ENCODE measurements at regions not wholly inside any gene's neighbourhood (a gene's known extent, or its start where the extent isn't known, plus 50 kb on each side); places are given as distances from the start of the nearest gene placed in this dataset.

DNA sequence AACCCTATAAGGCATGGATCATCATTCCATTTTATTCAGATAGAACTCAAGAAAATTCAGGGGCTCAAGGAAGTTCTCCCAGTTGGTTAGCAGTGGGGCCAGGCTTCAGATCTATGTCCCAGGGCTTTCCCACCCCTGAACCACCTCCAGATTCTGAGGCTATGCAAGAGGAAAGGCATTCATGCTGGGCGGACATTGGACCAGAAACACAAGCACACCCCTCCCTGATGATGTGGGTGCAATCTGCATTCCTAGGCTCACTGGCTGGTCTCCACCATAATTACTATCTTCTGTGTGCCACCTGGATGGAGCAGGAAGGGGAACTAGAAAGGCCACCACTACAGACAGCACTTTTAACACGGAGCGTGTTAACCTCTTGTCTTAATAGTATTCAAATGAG is 63.2 kb upstream of the ASIC2 start (continued):
- TF ChIP-seq, protein P1, sequence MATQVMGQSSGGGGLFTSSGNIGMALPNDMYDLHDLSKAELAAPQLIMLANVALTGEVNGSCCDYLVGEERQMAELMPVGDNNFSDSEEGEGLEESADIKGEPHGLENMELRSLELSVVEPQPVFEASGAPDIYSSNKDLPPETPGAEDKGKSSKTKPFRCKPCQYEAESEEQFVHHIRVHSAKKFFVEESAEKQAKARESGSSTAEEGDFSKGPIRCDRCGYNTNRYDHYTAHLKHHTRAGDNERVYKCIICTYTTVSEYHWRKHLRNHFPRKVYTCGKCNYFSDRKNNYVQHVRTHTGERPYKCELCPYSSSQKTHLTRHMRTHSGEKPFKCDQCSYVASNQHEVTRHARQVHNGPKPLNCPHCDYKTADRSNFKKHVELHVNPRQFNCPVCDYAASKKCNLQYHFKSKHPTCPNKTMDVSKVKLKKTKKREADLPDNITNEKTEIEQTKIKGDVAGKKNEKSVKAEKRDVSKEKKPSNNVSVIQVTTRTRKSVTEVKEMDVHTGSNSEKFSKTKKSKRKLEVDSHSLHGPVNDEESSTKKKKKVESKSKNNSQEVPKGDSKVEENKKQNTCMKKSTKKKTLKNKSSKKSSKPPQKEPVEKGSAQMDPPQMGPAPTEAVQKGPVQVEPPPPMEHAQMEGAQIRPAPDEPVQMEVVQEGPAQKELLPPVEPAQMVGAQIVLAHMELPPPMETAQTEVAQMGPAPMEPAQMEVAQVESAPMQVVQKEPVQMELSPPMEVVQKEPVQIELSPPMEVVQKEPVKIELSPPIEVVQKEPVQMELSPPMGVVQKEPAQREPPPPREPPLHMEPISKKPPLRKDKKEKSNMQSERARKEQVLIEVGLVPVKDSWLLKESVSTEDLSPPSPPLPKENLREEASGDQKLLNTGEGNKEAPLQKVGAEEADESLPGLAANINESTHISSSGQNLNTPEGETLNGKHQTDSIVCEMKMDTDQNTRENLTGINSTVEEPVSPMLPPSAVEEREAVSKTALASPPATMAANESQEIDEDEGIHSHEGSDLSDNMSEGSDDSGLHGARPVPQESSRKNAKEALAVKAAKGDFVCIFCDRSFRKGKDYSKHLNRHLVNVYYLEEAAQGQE (IDR thresholded peaks at IDR 0.05): no peak
- no peak for TF ChIP-seq JUND (IDR thresholded peaks at IDR 0.05)
- no peak for TF ChIP-seq GABPA (IDR thresholded peaks at IDR 0.05 in 1 of 2, conservative IDR thresholded peaks at IDR 0.05 in 1 of 2)
- TF ChIP-seq RAD21 (IDR thresholded peaks at IDR 0.05): no peak
- TF ChIP-seq HNF4A (conservative IDR thresholded peaks at IDR 0.05): no peak
- TF ChIP-seq, protein P2, sequence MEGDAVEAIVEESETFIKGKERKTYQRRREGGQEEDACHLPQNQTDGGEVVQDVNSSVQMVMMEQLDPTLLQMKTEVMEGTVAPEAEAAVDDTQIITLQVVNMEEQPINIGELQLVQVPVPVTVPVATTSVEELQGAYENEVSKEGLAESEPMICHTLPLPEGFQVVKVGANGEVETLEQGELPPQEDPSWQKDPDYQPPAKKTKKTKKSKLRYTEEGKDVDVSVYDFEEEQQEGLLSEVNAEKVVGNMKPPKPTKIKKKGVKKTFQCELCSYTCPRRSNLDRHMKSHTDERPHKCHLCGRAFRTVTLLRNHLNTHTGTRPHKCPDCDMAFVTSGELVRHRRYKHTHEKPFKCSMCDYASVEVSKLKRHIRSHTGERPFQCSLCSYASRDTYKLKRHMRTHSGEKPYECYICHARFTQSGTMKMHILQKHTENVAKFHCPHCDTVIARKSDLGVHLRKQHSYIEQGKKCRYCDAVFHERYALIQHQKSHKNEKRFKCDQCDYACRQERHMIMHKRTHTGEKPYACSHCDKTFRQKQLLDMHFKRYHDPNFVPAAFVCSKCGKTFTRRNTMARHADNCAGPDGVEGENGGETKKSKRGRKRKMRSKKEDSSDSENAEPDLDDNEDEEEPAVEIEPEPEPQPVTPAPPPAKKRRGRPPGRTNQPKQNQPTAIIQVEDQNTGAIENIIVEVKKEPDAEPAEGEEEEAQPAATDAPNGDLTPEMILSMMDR (IDR thresholded peaks at IDR 0.05; ENCODE audit: low read depth, low read length, missing input control): no peak
- TF ChIP-seq, protein P3, sequence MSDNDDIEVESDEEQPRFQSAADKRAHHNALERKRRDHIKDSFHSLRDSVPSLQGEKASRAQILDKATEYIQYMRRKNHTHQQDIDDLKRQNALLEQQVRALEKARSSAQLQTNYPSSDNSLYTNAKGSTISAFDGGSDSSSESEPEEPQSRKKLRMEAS (IDR thresholded peaks at IDR 0.05): no peak
- TF ChIP-seq EGR1 (IDR thresholded peaks at IDR 0.05; ENCODE audit: low read depth in 2 of 2): no peak
- TF ChIP-seq FOXA1 (IDR thresholded peaks at IDR 0.05): no peak

DNA sequence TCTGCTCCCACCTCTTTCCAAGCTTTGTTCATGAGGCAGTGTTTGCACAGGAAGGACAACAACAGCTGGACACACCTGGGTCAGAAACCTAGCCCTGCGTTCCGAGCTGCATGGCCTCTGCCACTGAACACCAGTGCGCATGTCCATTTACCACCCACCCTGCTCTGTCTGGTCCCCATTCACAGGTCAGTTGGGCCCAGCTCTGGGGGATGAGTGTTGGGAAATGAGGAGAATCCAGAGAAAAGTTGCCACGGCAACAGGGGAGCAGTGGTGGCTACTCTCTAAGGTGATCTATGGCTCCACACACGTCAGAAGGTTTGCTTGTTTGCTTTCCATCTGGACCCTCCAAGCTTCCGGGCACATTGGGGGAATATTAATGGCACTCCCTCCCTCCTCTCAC is 70.4 kb upstream of the ASIC2 start:
- H3K36me3 ChIP-seq (ENCODE audit: control insufficient read depth in 4 of 4, insufficient read depth in 3 of 4, low read depth in 1 of 4, low read length in 3 of 4): no peaks in the 10 kb centered on the region
- H3K27ac ChIP-seq (ENCODE audit: low read depth in 1 of 2, low read length in 2 of 2): no peak overlapping the region
- no peak overlapping the region for H3K9ac ChIP-seq (ENCODE audit: low read depth in 1 of 2, low read length in 2 of 2)
- no peak overlapping the region for H3K4me3 ChIP-seq (ENCODE audit: low read depth in 1 of 3, low read length in 3 of 3)
- TF ChIP-seq JUND (IDR thresholded peaks at IDR 0.05): no peak
- TF ChIP-seq, protein P3 (IDR thresholded peaks at IDR 0.05): no peak
- TF ChIP-seq YY1 (IDR thresholded peaks at IDR 0.05): no peak
- TF ChIP-seq SP1 (IDR thresholded peaks at IDR 0.05): no peak
- no peak for TF ChIP-seq FOXA1 (IDR thresholded peaks at IDR 0.05)
- no peak for TF ChIP-seq FOXA2 (IDR thresholded peaks at IDR 0.05)
- TF ChIP-seq, protein P1 (IDR thresholded peaks at IDR 0.05): no peak
- no peak for TF ChIP-seq RXRA (IDR thresholded peaks at IDR 0.05)
- no peak for TF ChIP-seq TAF1 (conservative IDR thresholded peaks at IDR 0.05)
- TF ChIP-seq, protein P4, sequence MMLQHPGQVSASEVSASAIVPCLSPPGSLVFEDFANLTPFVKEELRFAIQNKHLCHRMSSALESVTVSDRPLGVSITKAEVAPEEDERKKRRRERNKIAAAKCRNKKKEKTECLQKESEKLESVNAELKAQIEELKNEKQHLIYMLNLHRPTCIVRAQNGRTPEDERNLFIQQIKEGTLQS (IDR thresholded peaks at IDR 0.05): no peak
- TF ChIP-seq, protein P5, sequence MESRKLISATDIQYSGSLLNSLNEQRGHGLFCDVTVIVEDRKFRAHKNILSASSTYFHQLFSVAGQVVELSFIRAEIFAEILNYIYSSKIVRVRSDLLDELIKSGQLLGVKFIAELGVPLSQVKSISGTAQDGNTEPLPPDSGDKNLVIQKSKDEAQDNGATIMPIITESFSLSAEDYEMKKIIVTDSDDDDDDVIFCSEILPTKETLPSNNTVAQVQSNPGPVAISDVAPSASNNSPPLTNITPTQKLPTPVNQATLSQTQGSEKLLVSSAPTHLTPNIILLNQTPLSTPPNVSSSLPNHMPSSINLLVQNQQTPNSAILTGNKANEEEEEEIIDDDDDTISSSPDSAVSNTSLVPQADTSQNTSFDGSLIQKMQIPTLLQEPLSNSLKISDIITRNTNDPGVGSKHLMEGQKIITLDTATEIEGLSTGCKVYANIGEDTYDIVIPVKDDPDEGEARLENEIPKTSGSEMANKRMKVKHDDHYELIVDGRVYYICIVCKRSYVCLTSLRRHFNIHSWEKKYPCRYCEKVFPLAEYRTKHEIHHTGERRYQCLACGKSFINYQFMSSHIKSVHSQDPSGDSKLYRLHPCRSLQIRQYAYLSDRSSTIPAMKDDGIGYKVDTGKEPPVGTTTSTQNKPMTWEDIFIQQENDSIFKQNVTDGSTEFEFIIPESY (IDR thresholded peaks at IDR 0.05): no peak
- TF ChIP-seq HNF4G (IDR thresholded peaks at IDR 0.05): no peak
- no peak for TF ChIP-seq EGR1 (IDR thresholded peaks at IDR 0.05; ENCODE audit: low read depth in 2 of 2)
- DNase-seq (ENCODE audit: low spot score): no peak
- peaks cover 0 to 2% (median 0%) of the 10 kb centered on the region in 4 donors for H3K4me1 ChIP-seq (ENCODE audit: control insufficient read depth in 4 of 4, insufficient read depth in 4 of 4, low read length in 3 of 4)
- WGBS: 65% methylated on average over 6 of the region's 6 CpGs
- peaks cover 0 to 9% (median 0%) of the 10 kb centered on the region in 4 donors for H3K27me3 ChIP-seq (ENCODE audit: control insufficient read depth in 4 of 4, insufficient read depth in 4 of 4, low read length in 3 of 4)
- H3K9me3 ChIP-seq (ENCODE audit: control insufficient read depth in 4 of 4, low read length in 3 of 4): no peaks in the 10 kb centered on the region

Data from liver (tissue), 8 donors.